ENCODE measurements at regions not wholly inside any gene's neighbourhood (a gene's known extent, or its start where the extent isn't known, plus 50 kb on each side); places are given as distances from the start of the nearest gene placed in this dataset.

DNA sequence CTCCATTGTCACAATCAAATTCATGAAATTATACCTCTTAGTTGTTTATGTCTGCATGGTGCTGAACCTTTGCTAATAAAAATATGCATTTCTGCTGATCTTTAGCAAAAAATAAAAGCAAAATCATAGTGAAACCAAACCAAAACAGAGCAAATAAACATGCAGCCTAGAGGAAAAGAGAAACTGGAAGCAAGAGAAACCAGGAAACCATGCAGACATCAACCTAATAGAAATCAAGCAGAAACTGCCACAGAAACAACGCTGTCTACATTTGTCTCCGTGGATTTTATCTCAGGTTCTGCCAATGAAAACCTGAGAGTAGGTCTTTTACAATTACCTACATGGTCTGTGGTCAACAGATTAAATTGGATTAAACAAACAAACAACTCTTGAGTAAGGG is 173.7 kb downstream of the SYT10 start:
- Histone ChIP-seq H3K4me1 (no peaks in the 10 kb centered on the region), H3K27ac (no peak overlapping the region), H3K36me3 (no peaks in the 10 kb centered on the region), H3K4me3 (no peak overlapping the region), H3K27me3 (no peaks in the 10 kb centered on the region), H3K9me3 (no peaks in the 10 kb centered on the region)
- TF ChIP-seq, protein P1, sequence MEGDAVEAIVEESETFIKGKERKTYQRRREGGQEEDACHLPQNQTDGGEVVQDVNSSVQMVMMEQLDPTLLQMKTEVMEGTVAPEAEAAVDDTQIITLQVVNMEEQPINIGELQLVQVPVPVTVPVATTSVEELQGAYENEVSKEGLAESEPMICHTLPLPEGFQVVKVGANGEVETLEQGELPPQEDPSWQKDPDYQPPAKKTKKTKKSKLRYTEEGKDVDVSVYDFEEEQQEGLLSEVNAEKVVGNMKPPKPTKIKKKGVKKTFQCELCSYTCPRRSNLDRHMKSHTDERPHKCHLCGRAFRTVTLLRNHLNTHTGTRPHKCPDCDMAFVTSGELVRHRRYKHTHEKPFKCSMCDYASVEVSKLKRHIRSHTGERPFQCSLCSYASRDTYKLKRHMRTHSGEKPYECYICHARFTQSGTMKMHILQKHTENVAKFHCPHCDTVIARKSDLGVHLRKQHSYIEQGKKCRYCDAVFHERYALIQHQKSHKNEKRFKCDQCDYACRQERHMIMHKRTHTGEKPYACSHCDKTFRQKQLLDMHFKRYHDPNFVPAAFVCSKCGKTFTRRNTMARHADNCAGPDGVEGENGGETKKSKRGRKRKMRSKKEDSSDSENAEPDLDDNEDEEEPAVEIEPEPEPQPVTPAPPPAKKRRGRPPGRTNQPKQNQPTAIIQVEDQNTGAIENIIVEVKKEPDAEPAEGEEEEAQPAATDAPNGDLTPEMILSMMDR (IDR thresholded peaks at IDR 0.05): no peak
- intact Hi-C loops (cut with DNase I; ENCODE audit: low total_unique reads): no loop called here
- DNase-seq: no peak

DNA sequence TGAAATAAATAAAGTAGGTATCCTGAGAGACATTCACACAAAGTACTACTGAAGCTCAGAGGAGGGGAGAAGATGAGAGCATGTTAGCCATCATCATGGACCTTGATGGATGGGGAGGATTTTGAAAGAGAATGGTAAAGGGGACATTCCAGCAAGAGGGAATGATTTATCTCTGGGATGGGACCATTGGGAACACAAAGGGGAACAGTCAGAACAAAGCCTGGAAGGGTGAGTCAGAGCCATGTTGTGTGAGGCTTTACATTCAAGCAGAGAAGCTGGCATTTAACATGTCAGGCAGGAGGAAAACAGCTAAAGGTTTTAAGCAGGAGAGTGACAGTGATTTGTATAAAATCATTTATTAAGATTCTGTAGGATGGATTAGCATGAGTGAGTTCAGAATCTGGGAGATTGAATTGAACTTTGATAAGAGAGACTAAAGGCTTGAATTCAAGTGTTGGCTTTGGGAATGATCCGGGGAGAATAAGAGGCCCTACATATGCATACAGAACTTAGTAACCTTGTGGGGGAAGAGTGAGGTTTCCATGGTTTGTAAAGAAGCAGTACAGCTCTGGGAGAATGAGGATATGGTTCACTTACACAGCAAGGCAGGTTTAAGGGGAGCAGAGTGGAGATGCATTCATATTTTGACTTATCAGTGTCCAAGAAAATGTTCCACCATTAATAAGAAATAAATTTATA is 174.4 kb downstream of the SYT10 start:
- H3K27me3 ChIP-seq: no peaks in the 10 kb centered on the region
- intact Hi-C loops (cut with DNase I; ENCODE audit: low total_unique reads): no loop called here
- H3K4me1 ChIP-seq: no peaks in the 10 kb centered on the region
- DNase-seq: no peak
- no peak overlapping the region for H3K27ac ChIP-seq
- TF ChIP-seq, protein P1 (IDR thresholded peaks at IDR 0.05): no peak
- no peaks in the 10 kb centered on the region for H3K36me3 ChIP-seq
- H3K9me3 ChIP-seq: no peaks in the 10 kb centered on the region
- H3K4me3 ChIP-seq: no peak overlapping the region

DNA sequence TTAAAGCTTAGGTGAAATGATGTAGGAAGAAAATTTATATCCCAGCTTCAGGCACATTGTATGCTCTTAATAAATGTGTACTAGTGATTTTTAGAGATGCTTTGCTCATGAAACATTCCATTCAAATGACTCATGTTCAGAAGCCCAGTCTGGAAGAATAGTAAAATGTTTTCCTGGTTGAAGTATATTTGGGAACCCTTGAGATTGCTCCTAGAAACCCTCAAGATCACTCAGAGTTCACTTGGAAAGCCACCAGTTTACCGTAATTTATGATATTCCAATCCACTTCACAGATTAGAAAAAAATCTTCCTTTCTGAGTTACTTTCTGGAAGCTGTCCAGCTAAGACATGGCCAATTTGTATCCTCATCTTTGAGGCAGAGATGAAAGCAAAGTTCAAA is 186.4 kb downstream of the SYT10 start:
- no peaks in the 10 kb centered on the region for H3K4me1 ChIP-seq
- H3K4me3 ChIP-seq: no peak overlapping the region
- H3K9me3 ChIP-seq: no peaks in the 10 kb centered on the region
- no peak for DNase-seq
- H3K27ac ChIP-seq: no peak overlapping the region
- no peaks in the 10 kb centered on the region for H3K27me3 ChIP-seq
- no peaks in the 10 kb centered on the region for H3K36me3 ChIP-seq
- intact Hi-C loops (cut with DNase I; ENCODE audit: low total_unique reads): no loop called here
- TF ChIP-seq, protein P1 (IDR thresholded peaks at IDR 0.05): no peak

- H3K9me3 ChIP-seq: no peaks in the 10 kb centered on the region
- no peaks in the 10 kb centered on the region for H3K36me3 ChIP-seq
- intact Hi-C loops (cut with DNase I; ENCODE audit: low total_unique reads): no loop called here
- TF ChIP-seq, protein P1 (IDR thresholded peaks at IDR 0.05): no peak
- H3K27ac ChIP-seq: no peak overlapping the region
- DNase-seq: no peak
- H3K27me3 ChIP-seq: no peaks in the 10 kb centered on the region
- no peaks in the 10 kb centered on the region for H3K4me1 ChIP-seq
- H3K4me3 ChIP-seq: no peak overlapping the region
These were observed 188.1 kb downstream of the SYT10 start for GRCh38 chr12:33251548-33251947.

- no peak overlapping the region for H3K4me3 ChIP-seq
- intact Hi-C loops (cut with DNase I; ENCODE audit: low total_unique reads): no loop called here
- TF ChIP-seq, protein P1 (IDR thresholded peaks at IDR 0.05): no peak
- no peak overlapping the region for H3K27ac ChIP-seq
- no peak for DNase-seq
- H3K36me3 ChIP-seq: no peaks in the 10 kb centered on the region
- no peaks in the 10 kb centered on the region for H3K4me1 ChIP-seq
- H3K27me3 ChIP-seq: no peaks in the 10 kb centered on the region
- H3K9me3 ChIP-seq: no peaks in the 10 kb centered on the region
These were observed 191.3 kb downstream of the SYT10 start for GRCh38 chr12:33248364-33248763.

DNA sequence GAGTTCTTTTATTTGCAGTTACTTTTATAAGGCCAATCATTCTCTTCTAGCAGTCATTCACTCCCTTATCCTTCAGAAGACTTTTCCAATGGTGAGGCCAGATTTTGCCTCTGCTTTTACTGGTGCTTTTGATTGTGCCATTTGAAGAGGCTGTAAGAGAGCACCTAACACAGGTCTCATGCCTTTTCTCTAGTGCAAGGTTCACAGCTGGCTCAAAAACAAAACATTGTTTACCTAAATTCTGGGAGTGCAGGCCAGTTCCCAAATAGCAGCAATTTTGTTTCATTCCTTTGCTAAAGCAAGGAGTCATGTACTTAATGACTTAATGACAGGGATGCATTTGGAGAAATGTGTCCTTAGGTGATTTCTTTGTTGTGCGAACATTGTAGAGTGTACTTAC is 192.0 kb downstream of the SYT10 start:
- Histone ChIP-seq H3K4me3 (no peak overlapping the region), H3K27me3 (no peaks in the 10 kb centered on the region), H3K4me1 (no peaks in the 10 kb centered on the region), H3K27ac (no peak overlapping the region), H3K36me3 (no peaks in the 10 kb centered on the region), H3K9me3 (no peaks in the 10 kb centered on the region)
- DNase-seq: no peak
- TF ChIP-seq, protein P1 (IDR thresholded peaks at IDR 0.05): no peak
- intact Hi-C loops (cut with DNase I; ENCODE audit: low total_unique reads): no loop called here
